SK-N-MC (cell line): ENCODE measurements at regions not wholly inside any gene's neighbourhood (a gene's known extent, or its start where the extent isn't known, plus 50 kb on each side); places are given as distances from the start of the nearest gene placed in this dataset.

Experiments used
- DNase-seq: peaks from one replicate; pipeline ENCODE4 v3.0.0-alpha.2; 2011; ENCODE audit warnings: low read depth, low spot score
- H3K27ac ChIP-seq: fragments of 200-600 bp; sonication (generic); 2 replicates; pipeline ENCODE4 v1.5.1; 2016; ENCODE audit warnings: mixed run types
- H3K36me3 ChIP-seq: fragments of 200-600 bp; sonication (generic); 2 replicates; pipeline ENCODE4 v1.6.1; 2017; ENCODE audit warnings: antibody characterized with exemption, low read length, mixed read lengths; ENCODE audit not compliant: insufficient read depth
- H3K4me3 ChIP-seq: fragments of 200-600 bp; sonication (generic); 2 replicates; pipeline ENCODE4 v1.5.1; 2016
- H3K9ac ChIP-seq: fragments of 200-600 bp; sonication (generic); 2 replicates; pipeline ENCODE4 v1.8.0; 2017; ENCODE audit warnings: mixed run types, mixed read lengths; ENCODE audit not compliant: insufficient read length
- H3K9me3 ChIP-seq: fragments of 200-600 bp; sonication (generic); 2 replicates; pipeline ENCODE4 v1.6.1; 2017; ENCODE audit warnings: low read depth, mild to moderate bottlenecking, antibody characterized with exemption, low read length, moderate library complexity, mixed read lengths
- EZH2 ChIP-seq: fragments of 200-600 bp; sonication (generic); IDR thresholded peaks from one replicate; pipeline ENCODE4 v1.6.1; 2017; ENCODE audit warnings: antibody characterized with exemption
- FOXP2 ChIP-seq: optimal IDR thresholded peaks from 2 replicates; pipeline ENCODE3; 2011; ENCODE audit warnings: mild to moderate bottlenecking, moderate library complexity; ENCODE audit not compliant: insufficient read depth; ENCODE audit errors: extremely low read length, control extremely low read depth
- POLR2AphosphoS5 ChIP-seq: IDR thresholded peaks from 2 replicates; pipeline ENCODE4 v1.6.1; 2012; ENCODE audit warnings: mild to moderate bottlenecking, low read depth, low read length, borderline replicate concordance

GRCh38 chr20:11766961-11767360, 150.7 kb upstream of the BTBD3 start:
- Histone ChIP-seq H3K9ac (no peak overlapping the region), H3K4me3 (no peak overlapping the region), H3K27ac (no peak overlapping the region), H3K9me3 (no peaks in the 10 kb centered on the region), H3K36me3 (no peaks in the 10 kb centered on the region)
- no peak for DNase-seq
- no peak for TF ChIP-seq POLR2AphosphoS5
- no peak for TF ChIP-seq EZH2
- TF ChIP-seq FOXP2: no peak

DNA sequence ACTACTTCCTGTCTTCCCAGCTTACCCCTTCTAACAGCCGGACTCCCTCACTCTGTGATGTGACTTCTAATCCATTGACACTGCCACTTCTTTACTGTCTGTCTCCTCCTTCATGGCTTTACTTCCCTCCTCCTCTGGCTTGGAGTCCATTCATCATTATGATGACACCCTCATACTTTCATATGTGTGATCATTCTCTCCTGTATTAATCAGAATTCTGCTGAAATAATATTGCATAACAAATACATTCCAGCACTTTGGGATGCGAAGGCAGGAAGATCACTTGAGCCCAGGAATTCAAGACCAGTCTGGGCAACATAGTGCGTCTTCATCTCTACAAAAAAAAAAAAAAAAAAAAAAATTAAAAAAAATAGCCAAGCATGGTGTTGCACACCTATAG, 147.9 kb upstream of the BTBD3 start:
- Histone ChIP-seq H3K9ac (no peak overlapping the region), H3K9me3 (no peaks in the 10 kb centered on the region), H3K27ac (no peak overlapping the region), H3K36me3 (no peaks in the 10 kb centered on the region), H3K4me3 (no peak overlapping the region)
- no peak for DNase-seq
- TF ChIP-seq EZH2 (no peak), FOXP2 (no peak), POLR2AphosphoS5 (no peak)

DNA sequence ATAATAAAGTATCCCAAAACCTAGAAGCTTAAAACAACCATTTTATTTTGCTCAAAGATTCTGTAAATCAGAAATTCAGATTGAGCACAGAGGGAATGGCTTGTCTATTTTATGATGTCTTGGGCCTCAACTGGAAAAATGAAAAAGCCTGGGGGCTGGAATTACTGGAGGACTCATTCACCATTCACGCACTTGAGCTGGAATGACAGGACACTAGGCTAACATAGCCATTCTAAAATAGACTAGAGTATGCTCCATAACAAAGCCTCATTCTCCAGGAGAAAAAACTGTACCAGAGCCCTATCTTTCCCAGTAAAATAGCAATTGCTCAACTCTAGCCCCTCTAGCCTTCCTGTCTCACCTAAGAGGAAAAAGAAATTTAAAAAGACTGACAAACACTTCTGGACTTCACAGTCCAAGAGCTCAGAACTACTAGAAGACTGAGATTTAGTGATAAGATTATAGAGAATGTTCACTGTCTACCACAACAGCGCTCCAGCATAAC, 145.4 kb upstream of the BTBD3 start:
- no peak for DNase-seq
- no peak overlapping the region for H3K9ac ChIP-seq
- no peaks in the 10 kb centered on the region for H3K9me3 ChIP-seq
- TF ChIP-seq POLR2AphosphoS5: no peak
- TF ChIP-seq FOXP2: no peak
- TF ChIP-seq EZH2: no peak
- H3K27ac ChIP-seq: no peak overlapping the region
- H3K4me3 ChIP-seq: no peak overlapping the region
- H3K36me3 ChIP-seq: no peaks in the 10 kb centered on the region

GRCh38 chr20:11776687-11777086, 141.0 kb upstream of the BTBD3 start:
- no peak overlapping the region for H3K4me3 ChIP-seq
- H3K36me3 ChIP-seq: no peaks in the 10 kb centered on the region
- no peak overlapping the region for H3K9ac ChIP-seq
- no peaks in the 10 kb centered on the region for H3K9me3 ChIP-seq
- no peak overlapping the region for H3K27ac ChIP-seq
- no peak for TF ChIP-seq EZH2
- TF ChIP-seq POLR2AphosphoS5: no peak
- TF ChIP-seq FOXP2: no peak
- DNase-seq: no peak

DNA sequence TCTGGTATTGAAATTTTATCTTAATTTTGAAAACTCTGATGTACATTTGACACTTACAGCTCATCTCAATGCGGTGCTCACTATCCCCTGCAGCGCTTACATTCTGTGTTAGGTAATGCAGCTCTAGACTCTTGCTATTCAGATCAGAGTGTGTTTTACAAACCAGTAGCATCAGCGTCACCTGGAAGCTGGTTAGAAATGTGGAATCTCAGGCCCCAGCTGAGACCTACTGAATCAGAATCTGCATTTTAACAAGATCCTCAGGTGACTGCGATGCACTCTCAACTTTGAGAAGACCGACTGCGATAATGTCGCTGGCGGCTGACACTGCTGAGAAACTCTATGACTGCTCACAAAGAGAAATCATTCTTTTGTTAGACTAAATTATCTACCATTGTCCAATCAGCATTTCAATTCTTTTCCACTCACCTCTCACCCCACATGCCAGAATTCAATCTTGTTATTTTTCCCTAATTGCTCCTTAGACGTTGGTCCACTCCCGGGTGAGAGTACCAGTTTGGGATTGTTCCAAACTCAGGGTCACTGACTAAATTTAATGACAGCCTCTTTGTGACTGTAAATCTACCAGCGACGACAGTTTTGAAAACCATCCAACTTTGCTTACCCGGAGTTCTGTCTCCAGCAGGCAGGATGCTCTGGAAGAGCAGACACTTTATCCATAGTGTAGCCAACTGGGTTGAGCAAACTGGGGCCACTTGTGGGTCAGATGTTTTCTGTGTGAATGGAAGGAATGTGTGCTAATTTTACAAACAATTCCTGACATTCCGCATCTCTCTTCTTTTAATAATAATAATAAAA, 140.1 kb upstream of the BTBD3 start:
- TF ChIP-seq FOXP2 (no peak), POLR2AphosphoS5 (no peak), EZH2 (no peak)
- H3K27ac ChIP-seq: no peak overlapping the region
- no peak for DNase-seq

DNA sequence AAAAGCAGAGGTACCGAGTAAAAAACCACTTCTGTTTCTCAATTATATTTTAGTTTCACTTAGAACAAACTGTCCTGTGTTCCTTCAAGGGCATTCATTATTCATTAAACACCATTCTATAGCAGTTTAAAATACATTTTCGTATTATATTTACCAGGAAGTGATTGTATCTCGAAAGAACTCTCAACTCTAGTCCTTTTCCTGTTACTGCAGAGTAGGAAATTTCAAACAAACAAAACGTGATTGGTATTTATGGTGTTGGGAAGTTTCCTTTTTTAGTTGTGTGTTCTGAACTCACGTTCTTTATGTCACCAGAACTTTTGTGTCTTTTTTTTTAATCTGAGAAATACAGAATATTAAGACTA, 139.5 kb upstream of the BTBD3 start:
- no peak for DNase-seq
- Histone ChIP-seq H3K9me3 (no peaks in the 10 kb centered on the region), H3K36me3 (no peaks in the 10 kb centered on the region), H3K27ac (no peak overlapping the region), H3K4me3 (no peak overlapping the region), H3K9ac (no peak overlapping the region)
- TF ChIP-seq FOXP2 (no peak), POLR2AphosphoS5 (no peak), EZH2 (no peak)

More for the DNA sequence above, 140.1 kb upstream of the BTBD3 start:
- no peaks in the 10 kb centered on the region for H3K9me3 ChIP-seq
- no peak overlapping the region for H3K4me3 ChIP-seq
- no peak overlapping the region for H3K9ac ChIP-seq
- H3K36me3 ChIP-seq: no peaks in the 10 kb centered on the region

DNA sequence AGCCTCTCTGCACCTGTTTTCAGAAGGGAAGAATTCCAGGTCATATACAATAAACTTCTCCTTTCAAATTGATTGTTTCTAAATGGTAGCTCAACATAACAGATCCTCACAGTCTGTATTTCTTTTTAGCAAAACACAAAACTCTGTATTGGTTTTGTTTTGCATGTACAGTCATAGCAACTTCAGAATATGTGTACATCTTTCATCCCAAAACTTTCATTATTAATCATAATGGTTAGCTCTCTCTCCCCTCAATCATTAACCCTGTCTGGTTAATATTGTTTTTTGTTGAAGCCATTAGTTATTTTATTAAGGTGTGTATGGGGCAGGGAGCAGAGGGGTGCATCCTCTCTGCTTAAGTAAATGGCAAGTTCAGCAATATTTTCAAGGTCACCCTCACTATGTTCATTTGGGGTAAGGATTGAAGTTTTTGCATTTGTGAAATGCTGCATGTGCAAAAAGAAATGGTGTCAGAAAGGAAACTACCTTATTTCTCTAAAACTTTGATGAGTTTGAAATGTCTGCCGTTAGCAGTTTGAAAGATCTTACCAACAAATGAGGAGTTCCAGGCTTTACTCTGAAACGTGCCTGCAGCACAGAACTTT, 136.8 kb upstream of the BTBD3 start:
- no peak for TF ChIP-seq POLR2AphosphoS5
- no peak for TF ChIP-seq EZH2
- no peak for TF ChIP-seq FOXP2
- no peak for DNase-seq
- Histone ChIP-seq H3K9ac (no peak overlapping the region), H3K27ac (no peak overlapping the region), H3K9me3 (no peaks in the 10 kb centered on the region), H3K36me3 (no peaks in the 10 kb centered on the region), H3K4me3 (no peak overlapping the region)

DNA sequence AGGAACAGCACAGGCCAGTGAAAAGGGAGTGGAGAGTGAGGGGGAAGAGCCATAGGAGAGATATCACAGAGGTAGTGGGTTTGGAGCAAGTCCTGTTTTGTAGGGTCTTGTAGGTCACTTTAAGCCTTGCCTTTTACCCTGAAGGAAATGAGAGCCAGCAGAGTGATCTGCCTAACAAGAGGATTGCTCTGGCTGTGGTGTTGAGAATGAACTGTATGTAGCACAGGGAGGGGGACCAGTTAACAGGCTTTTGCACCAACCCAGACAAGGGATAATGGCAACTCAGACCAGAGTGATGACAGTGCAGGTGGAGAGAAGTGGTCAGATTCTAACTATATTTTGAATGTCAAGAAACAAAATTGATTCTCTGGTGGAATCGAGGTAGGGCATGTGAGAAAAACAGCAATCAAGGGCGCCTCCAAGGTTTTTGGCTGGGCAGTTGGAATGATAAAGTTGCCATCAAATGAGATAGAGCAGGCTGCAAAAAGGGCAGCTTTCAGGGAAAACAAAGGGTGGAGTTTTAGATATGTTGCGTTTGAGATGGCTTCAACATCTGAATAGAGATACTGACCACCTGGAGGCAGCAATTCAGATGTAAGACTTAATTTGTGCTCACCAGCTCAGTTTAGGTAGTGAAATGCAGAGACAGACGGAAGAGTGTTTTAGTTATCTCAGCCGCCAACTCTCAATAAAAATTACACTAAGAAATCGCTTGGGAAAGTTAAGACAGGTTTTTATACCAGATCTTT, 134.4 kb upstream of the BTBD3 start:
- DNase-seq: no peak
- H3K4me3 ChIP-seq: no peak overlapping the region
- no peaks in the 10 kb centered on the region for H3K9me3 ChIP-seq
- TF ChIP-seq POLR2AphosphoS5: no peak
- no peak for TF ChIP-seq EZH2
- no peak for TF ChIP-seq FOXP2
- H3K9ac ChIP-seq: no peak overlapping the region
- no peak overlapping the region for H3K27ac ChIP-seq
- H3K36me3 ChIP-seq: no peaks in the 10 kb centered on the region
